Skin of body (tissue), 1 donor: ENCODE measurements at regions not wholly inside any gene's neighbourhood (a gene's known extent, or its start where the extent isn't known, plus 50 kb on each side); places are given as distances from the start of the nearest gene placed in this dataset.
"Not testable (repeated sequence)": the region's sequence is repeated elsewhere in the genome, so short reads cannot be mapped to it uniquely, and the experiment has no call there.

Source experiments
- DNase-seq: peaks from one replicate; lab custom pipeline; 2025; lab: John Stamatoyannopoulos, UW

GRCh38 chr5:102664616-102665335 lies 90.3 kb upstream of the PAM start:
- DNase-seq = no peak

- peak; percentile 57 for DNase-seq
Measured at GRCh38 chr5:102666164-102666946, 88.8 kb upstream of the PAM start.

DNA sequence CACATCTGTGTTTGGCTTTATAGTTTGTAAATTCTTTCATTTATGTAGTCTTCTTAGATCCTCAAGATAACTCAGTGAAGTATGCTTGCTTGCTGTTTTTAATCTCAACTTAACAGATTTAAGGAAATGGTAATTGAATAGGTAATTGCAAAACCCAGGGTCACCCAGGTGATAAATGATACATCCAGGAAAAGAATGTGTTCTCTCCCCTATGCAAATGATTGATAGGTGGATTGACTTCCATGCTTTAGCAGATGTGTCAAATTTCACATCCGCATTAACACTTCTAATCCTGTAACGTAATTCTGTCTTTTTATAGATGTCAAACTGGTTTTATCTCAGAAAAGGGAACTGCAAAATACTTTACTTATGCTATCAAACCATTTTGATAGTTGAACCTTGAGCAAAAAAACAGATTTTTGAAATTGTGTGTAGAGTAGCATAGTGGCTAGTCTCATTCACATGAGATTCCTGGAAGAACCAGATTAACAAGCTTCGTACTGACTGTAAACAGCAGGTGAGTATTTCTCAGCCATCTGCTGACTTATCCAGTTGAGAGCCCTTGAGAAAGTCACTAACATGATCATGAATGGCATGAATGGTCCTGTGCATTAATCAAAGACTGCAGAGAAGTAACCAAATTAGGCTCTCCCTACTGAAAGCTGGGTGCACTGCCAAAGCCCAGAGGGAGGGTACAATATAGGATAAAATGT lies 86.7 kb upstream of the PAM start:
- DNase-seq = no peak

DNA sequence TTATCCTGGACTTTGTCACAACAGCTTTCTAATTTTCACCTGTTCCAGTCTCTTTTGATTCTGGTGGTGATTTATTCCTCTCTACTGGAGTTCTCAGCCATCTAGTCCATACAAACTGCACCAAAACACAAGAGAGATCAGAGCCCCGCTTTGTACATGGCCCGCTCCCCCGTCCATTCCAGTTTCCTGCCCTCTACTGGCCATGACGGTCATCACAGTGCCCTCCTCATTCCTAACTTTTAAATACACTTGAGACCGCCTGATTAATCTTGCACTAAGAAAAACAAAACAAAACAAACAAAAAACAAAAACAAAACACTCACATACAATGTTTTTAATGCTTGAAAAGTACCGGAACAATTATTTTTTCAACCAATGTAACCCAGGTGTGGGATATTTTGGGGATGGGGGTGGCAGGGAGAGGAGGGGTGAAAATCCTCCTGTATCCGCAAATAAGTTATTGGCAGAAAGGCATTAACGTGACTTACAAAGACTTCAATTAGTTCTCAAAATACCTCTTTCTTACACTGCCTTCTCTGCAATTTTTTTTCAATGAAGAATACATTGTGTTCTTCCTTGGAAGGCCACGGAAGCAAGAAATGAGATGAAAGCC lies 84.8 kb upstream of the PAM start:
- no peak for DNase-seq

GRCh38 chr5:102671033-102671734 lies 83.9 kb upstream of the PAM start:
- not testable (repeated sequence) for DNase-seq

DNA sequence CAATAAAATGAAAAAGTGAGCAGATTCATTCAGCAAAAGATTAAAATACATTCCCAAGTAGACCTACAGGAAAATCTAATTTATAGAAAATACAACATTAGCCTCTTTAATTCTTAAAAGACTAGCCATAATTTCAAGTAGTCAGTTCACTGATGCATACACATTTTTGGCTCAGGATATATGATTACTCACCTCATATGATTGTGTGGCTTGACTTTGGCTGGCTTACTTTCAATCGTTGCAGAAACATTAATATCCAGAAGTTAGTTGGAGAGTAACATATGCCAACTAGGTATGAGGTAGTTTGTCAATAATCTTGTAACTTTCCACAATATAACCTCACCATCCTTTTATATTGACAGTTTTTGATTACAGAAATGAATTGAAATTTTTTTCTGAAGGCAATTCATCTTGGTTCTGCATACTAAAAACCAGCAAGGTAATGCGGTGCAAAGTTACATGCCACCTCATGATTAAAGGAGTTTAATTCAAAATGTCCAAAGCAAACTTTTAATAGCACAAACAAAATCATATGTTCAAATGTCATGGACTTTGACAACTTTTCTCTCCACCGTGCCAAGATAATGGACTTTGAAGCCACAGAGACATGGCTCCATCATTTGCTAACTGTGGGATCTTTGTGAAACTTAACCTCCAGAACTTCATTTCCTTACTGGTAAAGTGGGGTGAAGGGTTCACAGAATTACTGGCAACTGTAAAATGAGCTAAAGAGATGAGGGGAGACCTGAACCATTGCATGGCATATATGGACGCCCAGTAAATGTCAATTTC lies 76.6 kb upstream of the PAM start:
- no peak for DNase-seq

- DNase-seq = peak; percentile 33
Measured at GRCh38 chr5:102681403-102681983, 73.6 kb upstream of the PAM start.

GRCh38 chr5:102682101-102682647 lies 72.9 kb upstream of the PAM start:
- DNase-seq = no peak

DNA sequence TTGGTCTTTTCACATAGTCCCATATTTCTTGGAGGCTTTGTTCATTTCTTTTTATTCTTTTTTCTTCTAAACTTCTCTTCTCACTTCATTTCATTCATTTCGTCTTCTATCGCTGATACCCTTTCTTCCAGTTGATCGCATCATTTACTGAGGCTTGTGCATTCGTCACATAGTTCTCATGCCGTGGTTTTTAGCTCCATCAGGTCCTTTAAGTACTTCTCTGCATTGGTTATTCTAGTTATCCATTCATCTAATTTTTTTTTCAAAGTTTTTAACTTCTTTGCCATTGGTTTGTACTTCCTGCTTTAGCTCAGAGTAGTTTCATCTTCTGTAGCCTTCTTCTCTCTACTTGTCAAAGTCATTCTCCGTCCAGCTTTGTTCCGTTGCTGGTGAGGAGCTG lies 67.0 kb upstream of the PAM start:
- DNase-seq = not testable (repeated sequence)

GRCh38 chr5:102688581-102689342 lies 66.3 kb upstream of the PAM start:
- not testable (repeated sequence) for DNase-seq

- DNase-seq = no peak
Measured at GRCh38 chr5:102690910-102691309, 64.2 kb upstream of the PAM start.

DNA sequence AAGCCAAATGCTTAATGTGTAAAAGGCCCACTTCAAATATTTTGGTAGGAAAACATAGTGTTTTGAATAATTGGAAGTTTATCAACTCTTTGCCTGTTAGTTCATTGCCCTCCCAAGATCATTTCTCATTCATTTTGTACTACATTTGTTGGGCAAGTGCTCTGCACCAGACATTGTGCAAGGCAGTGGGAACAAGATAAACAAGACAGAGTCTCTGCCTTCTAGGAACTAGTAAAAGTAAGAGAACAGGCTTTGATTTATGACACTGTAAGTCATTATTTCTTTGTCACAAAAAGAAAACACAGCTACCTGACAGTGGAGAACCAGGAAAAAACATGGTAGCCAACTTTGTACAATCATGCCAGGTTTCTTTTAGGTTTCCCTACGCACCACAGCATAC lies 63.7 kb upstream of the PAM start:
- DNase-seq = no peak

DNA sequence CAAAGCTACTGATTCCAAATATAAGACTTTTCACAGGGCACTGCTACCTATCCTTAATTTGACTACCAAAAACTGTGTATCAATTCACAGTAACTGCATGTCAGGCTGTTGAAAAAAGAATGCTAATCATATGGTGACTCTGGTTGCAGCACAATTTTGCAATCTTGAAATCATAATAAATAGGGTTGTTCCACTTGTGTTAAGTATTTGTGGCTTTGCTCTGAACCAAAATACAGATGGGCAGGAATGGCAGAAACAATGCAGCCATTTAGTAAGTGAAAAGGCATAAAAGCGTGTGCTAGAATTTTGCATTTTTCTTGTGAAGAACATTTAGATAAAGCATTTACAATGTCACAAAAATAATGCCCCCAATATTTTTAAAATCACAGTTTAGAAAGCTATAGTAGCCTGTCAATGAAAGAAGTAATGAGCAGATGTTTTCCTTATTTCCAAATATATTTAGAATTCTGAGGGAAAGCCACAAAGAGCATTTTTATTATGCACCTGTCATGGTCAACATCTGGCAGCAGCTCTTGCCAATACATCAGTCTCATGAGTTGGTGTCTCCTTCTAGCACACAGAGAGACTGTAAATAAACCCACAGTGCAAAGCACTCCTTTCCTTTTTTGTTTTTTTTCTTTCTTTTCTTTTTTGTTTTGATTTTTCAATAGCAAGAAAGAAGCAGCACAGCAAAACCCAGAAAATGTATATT lies 54.8 kb upstream of the PAM start:
- no peak for DNase-seq

DNA sequence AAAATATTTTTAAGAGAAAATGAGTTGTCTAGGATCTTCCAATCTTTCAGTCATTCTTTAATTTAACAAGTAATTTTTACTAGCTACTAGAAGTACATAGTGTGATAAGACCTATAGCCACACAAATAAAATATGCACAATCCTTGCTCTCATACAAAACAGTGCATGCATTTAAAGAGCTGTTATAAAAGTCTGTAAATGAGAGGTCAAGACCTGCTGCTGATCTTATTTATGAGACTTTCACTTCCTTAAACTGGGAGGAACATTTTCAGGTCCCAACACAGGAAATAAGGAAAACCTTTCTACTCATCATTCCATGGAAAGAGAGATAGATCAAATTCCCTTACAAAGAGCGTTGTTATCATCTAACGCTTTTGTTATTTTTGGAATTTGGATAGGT lies 54.2 kb upstream of the PAM start:
- no peak for DNase-seq

DNA sequence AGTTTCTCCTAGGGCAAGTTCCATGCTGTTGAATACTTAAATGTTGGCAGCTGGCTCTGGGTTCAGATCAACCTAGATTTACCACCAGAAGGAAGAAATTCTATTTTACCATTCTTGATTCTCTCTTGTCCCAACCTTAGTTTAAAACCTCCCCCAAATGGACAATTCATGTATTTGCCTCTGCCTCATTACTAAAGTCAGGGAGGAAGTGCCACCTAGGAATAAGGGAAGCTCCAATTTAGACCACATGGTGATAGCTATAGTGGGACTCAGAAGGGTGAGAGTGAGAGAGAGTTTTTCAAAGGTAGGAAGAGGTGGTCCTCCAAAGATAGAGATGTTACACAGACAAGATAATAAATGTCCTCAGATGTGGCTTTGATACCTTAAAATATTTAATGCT lies 53.4 kb upstream of the PAM start:
- no peak for DNase-seq
